ENCODE measurements at regions not wholly inside any gene's neighbourhood (a gene's known extent, or its start where the extent isn't known, plus 50 kb on each side); places are given as distances from the start of the nearest gene placed in this dataset.
"Not testable (repeated sequence)": the region's sequence is repeated elsewhere in the genome, so short reads cannot be mapped to it uniquely, and the experiment has no call there.

GRCh38 chr6:102813489-102814275 is 1420.2 kb downstream of the GRIK2 start:
- Histone ChIP-seq H3K4me1 (ENCODE audit: low read depth) (no peaks in the 10 kb centered on the region), H3K9me3 (no peaks in the 10 kb centered on the region), H3K36me3 (ENCODE audit: low read depth) (no peaks in the 10 kb centered on the region), H3K4me3 (no peak overlapping the region)
- DNase-seq (no peak), ATAC-seq (no peak)
- intact Hi-C loops (cut with DNase I, micrococcal nuclease): no loop called here
- TF ChIP-seq CTCF (IDR thresholded peaks at IDR 0.05): no peak

DNA sequence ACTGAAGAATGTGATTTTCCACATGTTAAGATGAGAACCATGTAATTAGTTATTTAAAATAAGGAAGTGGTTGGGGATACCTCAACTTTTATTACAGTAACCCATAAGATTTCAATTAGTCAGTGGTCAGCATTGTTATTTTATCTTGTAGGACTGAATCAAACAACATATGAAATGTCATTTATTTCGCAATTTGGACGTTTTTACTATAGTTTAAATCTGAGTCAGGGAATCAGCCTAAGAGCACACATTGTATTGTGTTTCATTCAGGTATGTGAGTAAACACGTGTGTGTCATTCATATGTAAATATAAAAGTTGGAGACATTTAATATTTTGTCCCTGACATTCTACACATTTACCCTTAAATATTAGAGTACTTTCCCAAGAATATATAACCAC is 1418.7 kb downstream of the GRIK2 start:
- ATAC-seq: no peak
- Histone ChIP-seq H3K9me3 (no peaks in the 10 kb centered on the region), H3K36me3 (ENCODE audit: low read depth) (no peaks in the 10 kb centered on the region), H3K4me3 (no peak overlapping the region), H3K4me1 (ENCODE audit: low read depth) (no peaks in the 10 kb centered on the region)
- intact Hi-C loops (cut with DNase I, micrococcal nuclease): no loop called here
- DNase-seq: no peak
- no peak for TF ChIP-seq CTCF (IDR thresholded peaks at IDR 0.05)

DNA sequence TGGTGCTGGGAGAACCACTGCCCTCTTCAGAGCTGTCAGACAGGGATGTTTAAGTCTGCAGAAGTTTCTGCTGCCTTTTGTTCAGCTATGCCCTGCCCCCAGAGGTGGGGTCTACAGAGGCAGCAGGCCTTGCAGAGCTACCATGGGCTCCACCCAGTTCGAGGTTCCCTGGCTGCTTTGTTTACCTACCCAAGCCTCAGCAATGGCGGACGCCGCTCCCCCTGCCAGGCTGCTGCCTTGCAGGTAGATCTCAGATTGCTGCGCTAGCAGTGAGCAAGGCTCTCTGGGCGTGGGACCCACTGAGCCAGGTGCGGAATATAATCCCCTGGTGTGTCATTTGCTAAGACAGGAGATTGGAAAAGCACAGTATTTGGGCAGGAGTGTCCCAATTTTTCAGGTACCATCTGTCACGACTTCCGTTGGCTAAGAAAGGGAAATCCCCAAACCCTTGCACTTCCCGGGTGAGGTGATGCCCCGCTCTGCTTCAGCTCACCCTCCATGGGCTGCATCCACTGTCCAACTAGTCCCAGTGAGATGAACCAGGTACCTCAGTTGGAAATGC is 1415.5 kb downstream of the GRIK2 start:
- intact Hi-C loops (cut with DNase I, micrococcal nuclease); ATAC-seq; DNase-seq; H3K4me1 ChIP-seq (ENCODE audit: low read depth); H3K36me3 ChIP-seq (ENCODE audit: low read depth); H3K9me3 ChIP-seq; H3K4me3 ChIP-seq: not testable (repeated sequence)

- TF ChIP-seq CTCF (IDR thresholded peaks at IDR 0.05): no peak
- H3K36me3 ChIP-seq (ENCODE audit: low read depth): no peaks in the 10 kb centered on the region
- ATAC-seq: no peak
These were observed 1405.5 kb downstream of the GRIK2 start for GRCh38 chr6:102799051-102799450.

DNA sequence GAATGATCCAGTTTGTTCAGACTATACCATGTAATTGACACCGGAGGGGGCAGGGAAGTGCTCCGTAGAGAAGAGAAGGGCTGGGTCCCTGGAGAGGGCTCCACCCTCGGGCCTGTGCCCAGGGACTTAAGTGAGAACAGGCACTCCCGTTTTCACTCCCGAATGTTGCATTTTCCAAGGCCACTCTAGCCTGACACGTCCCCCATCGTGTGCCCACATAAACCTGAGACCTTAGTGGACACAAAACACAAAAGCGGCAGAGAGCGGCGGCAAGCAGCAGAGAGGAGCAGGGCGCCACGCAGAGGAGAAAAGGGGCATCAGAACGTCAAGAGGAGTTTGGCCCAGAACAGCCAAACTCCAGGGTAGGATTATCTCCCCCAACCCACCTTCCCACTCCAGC is 1405.1 kb downstream of the GRIK2 start:
- H3K4me3 ChIP-seq: no peak overlapping the region
- ATAC-seq: no peak
- H3K4me1 ChIP-seq (ENCODE audit: low read depth): no peaks in the 10 kb centered on the region
- H3K36me3 ChIP-seq (ENCODE audit: low read depth): no peaks in the 10 kb centered on the region
- no peaks in the 10 kb centered on the region for H3K9me3 ChIP-seq
- intact Hi-C loops (cut with DNase I, micrococcal nuclease): no loop called here
- TF ChIP-seq CTCF (IDR thresholded peaks at IDR 0.05): no peak
- DNase-seq: no peak

More at GRCh38 chr6:102799051-102799450, 1405.5 kb downstream of the GRIK2 start:
- no peaks in the 10 kb centered on the region for H3K9me3 ChIP-seq
- H3K4me1 ChIP-seq (ENCODE audit: low read depth): no peaks in the 10 kb centered on the region
- H3K4me3 ChIP-seq: no peak overlapping the region
- intact Hi-C loops (cut with DNase I, micrococcal nuclease): no loop called here
- no peak for DNase-seq

- intact Hi-C loops (cut with DNase I, micrococcal nuclease): no loop called here
- no peak for TF ChIP-seq CTCF (IDR thresholded peaks at IDR 0.05)
- no peak for ATAC-seq
- DNase-seq: no peak
- no peaks in the 10 kb centered on the region for H3K9me3 ChIP-seq
- H3K4me3 ChIP-seq: no peak overlapping the region
- no peaks in the 10 kb centered on the region for H3K4me1 ChIP-seq (ENCODE audit: low read depth)
- H3K36me3 ChIP-seq (ENCODE audit: low read depth): no peaks in the 10 kb centered on the region
These were observed 1400.2 kb downstream of the GRIK2 start for GRCh38 chr6:102793752-102794151.

All from mucosa of descending colon (tissue), 3 donors.